H9 (cell line): ENCODE measurements at regions not wholly inside any gene's neighbourhood (a gene's known extent, or its start where the extent isn't known, plus 50 kb on each side); places are given as distances from the start of the nearest gene placed in this dataset.

Experiments used
- DNase-seq: peaks from one replicate; pipeline ENCODE4 v3.0.0-alpha.2; 2017
- H2AFZ ChIP-seq: one replicate; pipeline ENCODE4 v1.6.1; 2013; ENCODE audit warnings: mild to moderate bottlenecking, low read length, control low read depth, moderate library complexity
- H2AK5ac ChIP-seq: 2 replicates; pipeline ENCODE4 v1.6.1; 2013; ENCODE audit warnings: low read length, control low read depth, mixed read lengths; ENCODE audit not compliant: insufficient read length
- H2BK120ac ChIP-seq: one replicate; pipeline ENCODE4 v1.6.1; 2013; ENCODE audit warnings: low read depth, mild to moderate bottlenecking, low read length, control low read depth, inconsistent platforms; ENCODE audit not compliant: poor library complexity, severe bottlenecking
- H2BK12ac ChIP-seq: 2 replicates; pipeline ENCODE4 v1.6.1; 2013; ENCODE audit warnings: low read length, control low read depth, mixed read lengths, low read depth; ENCODE audit not compliant: insufficient read length
- H2BK15ac ChIP-seq: 2 replicates; pipeline ENCODE4 v1.6.1; 2013; ENCODE audit warnings: low read depth, low read length, control low read depth
- H2BK20ac ChIP-seq: one replicate; pipeline ENCODE4 v1.6.1; 2013; ENCODE audit warnings: low read depth, mild to moderate bottlenecking, low read length, control low read depth, inconsistent platforms; ENCODE audit not compliant: poor library complexity, severe bottlenecking
- H2BK5ac ChIP-seq: 2 replicates; pipeline ENCODE4 v1.6.1; 2013; ENCODE audit warnings: low read length, control low read depth, mixed read lengths; ENCODE audit not compliant: insufficient read length
- H3K14ac ChIP-seq: 2 replicates; pipeline ENCODE4 v1.6.1; 2013; ENCODE audit warnings: low read length, control low read depth; ENCODE audit not compliant: insufficient read depth
- H3K18ac ChIP-seq: 2 replicates; pipeline ENCODE4 v1.6.1; 2013; ENCODE audit warnings: low read depth, mild to moderate bottlenecking, mixed read lengths, low read length, control low read depth; ENCODE audit not compliant: insufficient read length
- H3K23ac ChIP-seq: 2 replicates; pipeline ENCODE4 v1.6.1; 2013; ENCODE audit warnings: low read length, control low read depth, mixed read lengths, low read depth; ENCODE audit not compliant: insufficient read length
- H3K23me2 ChIP-seq: 2 replicates; pipeline ENCODE4 v1.6.1; 2013; ENCODE audit warnings: low read depth, mild to moderate bottlenecking, mixed read lengths, low read length, control low read depth; ENCODE audit not compliant: insufficient read length, poor library complexity, severe bottlenecking
- H3K27ac ChIP-seq: 2 replicates; pipeline ENCODE4 v1.5.1; 2013; ENCODE audit warnings: low read length, control low read depth, mixed read lengths, low read depth; ENCODE audit not compliant: insufficient read length
- H3K27me3 ChIP-seq: 2 replicates; pipeline ENCODE4 v1.6.1; 2013; ENCODE audit warnings: low read length, control low read depth, inconsistent platforms; ENCODE audit not compliant: insufficient read depth
- H3K4ac ChIP-seq: 2 replicates; pipeline ENCODE4 v1.6.1; 2013; ENCODE audit warnings: low read depth, mild to moderate bottlenecking, control low read depth, inconsistent platforms, low read length, moderate library complexity
- H3K4me1 ChIP-seq: 2 replicates; pipeline ENCODE4 v1.6.1; 2013; ENCODE audit warnings: low read length, control low read depth, inconsistent platforms; ENCODE audit not compliant: insufficient read depth
- H3K4me2 ChIP-seq: 2 replicates; pipeline ENCODE4 v1.6.1; 2013; ENCODE audit warnings: low read length, control low read depth, mixed read lengths; ENCODE audit not compliant: insufficient read length, insufficient read depth
- H3K56ac ChIP-seq: 2 replicates; pipeline ENCODE4 v1.6.1; 2013; ENCODE audit warnings: low read depth, mild to moderate bottlenecking, mixed read lengths, low read length, control low read depth; ENCODE audit not compliant: insufficient read length
- H3K79me1 ChIP-seq: 2 replicates; pipeline ENCODE4 v1.6.1; 2013; ENCODE audit warnings: low read depth, mild to moderate bottlenecking, moderate library complexity, low read length, control low read depth, inconsistent platforms; ENCODE audit not compliant: insufficient read depth, poor library complexity, severe bottlenecking
- H3K79me2 ChIP-seq: 2 replicates; pipeline ENCODE4 v1.6.1; 2013; ENCODE audit warnings: low read length, control low read depth, inconsistent platforms; ENCODE audit not compliant: insufficient read depth
- H3K9ac ChIP-seq: 2 replicates; pipeline ENCODE4 v1.6.1; 2013; ENCODE audit warnings: low read length, control low read depth, mixed read lengths; ENCODE audit not compliant: insufficient read length; ENCODE audit errors: extremely low read depth
- H3K9me3 ChIP-seq: one replicate; pipeline ENCODE4 v1.6.1; 2013; ENCODE audit warnings: low read depth, low read length, inconsistent platforms; ENCODE audit not compliant: control insufficient read depth
- H3T11ph ChIP-seq: one replicate; pipeline ENCODE4 v1.6.1; 2013; ENCODE audit warnings: mild to moderate bottlenecking, low read length, control low read depth, inconsistent platforms
- H4K20me1 ChIP-seq: one replicate; pipeline ENCODE4 v1.6.1; 2013; ENCODE audit not compliant: control insufficient read depth, insufficient read length, insufficient read depth
- H4K5ac ChIP-seq: 2 replicates; pipeline ENCODE4 v1.6.1; 2013; ENCODE audit warnings: low read depth, mild to moderate bottlenecking, mixed read lengths, low read length, control low read depth; ENCODE audit not compliant: insufficient read length
- H4K8ac ChIP-seq: replicated peaks from 2 replicates; pipeline ENCODE4 v1.6.1; 2013; ENCODE audit warnings: low read length, control low read depth, mixed read lengths, low read depth; ENCODE audit not compliant: insufficient read length
- H4K91ac ChIP-seq: 2 replicates; pipeline ENCODE4 v1.6.1; 2013; ENCODE audit warnings: low read depth, mild to moderate bottlenecking, moderate library complexity, mixed read lengths, low read length, control low read depth; ENCODE audit not compliant: insufficient read length
- H3K27ac Mint-ChIP-seq, 3 experiments: 2 replicates in 2 of 3; 3 replicates in 1 of 3; pipeline ENCODE4 v1.8.0; 2020 to 2021; ENCODE audit warnings: mixed read lengths in 3 of 3, mild to moderate bottlenecking in 1 of 3, moderate library complexity in 1 of 3
- H3K27me3 Mint-ChIP-seq: 2 replicates; pipeline ENCODE4 v1.8.0; 2021; ENCODE audit warnings: low read depth, mild to moderate bottlenecking, moderate library complexity, mixed read lengths
- H3K36me3 Mint-ChIP-seq, 3 experiments: 2 replicates in 2 of 3; 3 replicates in 1 of 3; pipeline ENCODE4 v1.8.0; 2020 to 2021; ENCODE audit warnings: low read depth in 3 of 3, mixed read lengths in 3 of 3; ENCODE audit not compliant: insufficient read depth in 1 of 3
- H3K4me1 Mint-ChIP-seq, 2 experiments: 2 replicates each; pipeline ENCODE4 v1.8.0; 2020; ENCODE audit warnings: mixed read lengths in 2 of 2
- H3K4me3 Mint-ChIP-seq, 2 experiments: 2 replicates in 1 of 2; 3 replicates in 1 of 2; pipeline ENCODE4 v1.8.0; 2020 to 2021; ENCODE audit warnings: mild to moderate bottlenecking in 2 of 2, mixed read lengths in 2 of 2, moderate library complexity in 1 of 2
- H3K9me3 Mint-ChIP-seq, 2 experiments: 2 replicates in 1 of 2; 3 replicates in 1 of 2; pipeline ENCODE4 v1.8.0; 2020; ENCODE audit warnings: mild to moderate bottlenecking in 2 of 2, mixed read lengths in 2 of 2, moderate library complexity in 1 of 2
- WGBS: extraction: QIAGEN DNeasy Blood & Tissue Kit; methylation state at CpG from one replicate; pipeline ENCODE4 v1.1.7; 2013; ENCODE audit warnings: missing lambda C conversion rate, low lambda C conversion rate, mixed read lengths; ENCODE audit not compliant: insufficient read length; ENCODE audit errors: extremely low coverage; 5-methylcytosine and 5-hydroxymethylcytosine counted together
- TF ChIP-seq, protein P1 (sequence below): fragments of 200-600 bp; sonication (generic); conservative IDR thresholded peaks from 3 replicates; pipeline ENCODE4 v1.8.0; 2021; ENCODE audit warnings: antibody characterized with exemption, mild to moderate bottlenecking

DNA sequence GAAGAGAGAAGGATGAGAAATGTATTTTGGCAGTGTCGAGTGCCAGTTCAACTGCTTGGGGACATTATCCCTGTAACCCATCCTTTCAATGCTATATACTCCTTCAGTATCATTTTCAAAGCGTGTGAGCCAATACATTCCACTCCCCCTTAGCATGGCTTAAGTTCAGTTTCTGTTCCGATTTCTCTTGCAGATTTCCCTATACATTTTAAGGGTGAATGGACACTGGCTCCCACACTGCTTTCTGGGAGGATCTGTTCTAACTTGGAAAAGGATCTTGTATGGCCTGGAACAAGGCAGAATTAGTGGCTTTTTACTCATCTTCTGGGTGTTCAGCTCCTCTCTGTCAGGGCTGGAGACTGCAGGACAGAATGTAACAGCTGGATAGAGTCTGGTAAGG is 333.8 kb downstream of the HAPSTR1 start:
- no CpG with 5 or more reads among the region's 3 CpGs for WGBS
- no peaks in the 10 kb centered on the region for H3K79me2 ChIP-seq
- no peak overlapping the region for H3K27ac Mint-ChIP-seq

More for the DNA sequence above, 333.8 kb downstream of the HAPSTR1 start:
- Histone ChIP-seq H3K4ac (no peak overlapping the region), H2BK120ac (no peak overlapping the region), H2BK20ac (no peak overlapping the region), H2BK15ac (no peak overlapping the region), H4K5ac (no peak overlapping the region), H3K79me1 (no peaks in the 10 kb centered on the region), H2BK12ac (no peak overlapping the region), H3K56ac (no peak overlapping the region), H3K18ac (no peak overlapping the region), H4K20me1 (no peaks in the 10 kb centered on the region), H3K9ac (no peak overlapping the region), H3K27me3 (no peaks in the 10 kb centered on the region), H3K27ac (no peak overlapping the region), H3K14ac (no peak overlapping the region), H3K23me2 (no peaks in the 10 kb centered on the region), H2AK5ac (no peak overlapping the region), H2AFZ (no peak overlapping the region), H3K4me2 (no peak overlapping the region), H4K91ac (no peak overlapping the region), H4K8ac (no peak overlapping the region), H3T11ph (no peak overlapping the region), H3K4me1 (no peaks in the 10 kb centered on the region), H2BK5ac (no peak overlapping the region), H3K23ac (no peak overlapping the region), H3K9me3 (no peaks in the 10 kb centered on the region)
- Mint-ChIP-seq H3K4me3 (no peak overlapping the region), H3K27me3 (no peaks in the 10 kb centered on the region; the same call in none of the 2 replicates), H3K9me3 (no peaks in the 10 kb centered on the region), H3K4me1 (peaks cover 2 to 5% of the 10 kb centered on the region in 2 experiments), H3K36me3 (no peaks in the 10 kb centered on the region; a peak in 1 of 7 replicates)
- no peak for DNase-seq
- TF ChIP-seq, protein P1, sequence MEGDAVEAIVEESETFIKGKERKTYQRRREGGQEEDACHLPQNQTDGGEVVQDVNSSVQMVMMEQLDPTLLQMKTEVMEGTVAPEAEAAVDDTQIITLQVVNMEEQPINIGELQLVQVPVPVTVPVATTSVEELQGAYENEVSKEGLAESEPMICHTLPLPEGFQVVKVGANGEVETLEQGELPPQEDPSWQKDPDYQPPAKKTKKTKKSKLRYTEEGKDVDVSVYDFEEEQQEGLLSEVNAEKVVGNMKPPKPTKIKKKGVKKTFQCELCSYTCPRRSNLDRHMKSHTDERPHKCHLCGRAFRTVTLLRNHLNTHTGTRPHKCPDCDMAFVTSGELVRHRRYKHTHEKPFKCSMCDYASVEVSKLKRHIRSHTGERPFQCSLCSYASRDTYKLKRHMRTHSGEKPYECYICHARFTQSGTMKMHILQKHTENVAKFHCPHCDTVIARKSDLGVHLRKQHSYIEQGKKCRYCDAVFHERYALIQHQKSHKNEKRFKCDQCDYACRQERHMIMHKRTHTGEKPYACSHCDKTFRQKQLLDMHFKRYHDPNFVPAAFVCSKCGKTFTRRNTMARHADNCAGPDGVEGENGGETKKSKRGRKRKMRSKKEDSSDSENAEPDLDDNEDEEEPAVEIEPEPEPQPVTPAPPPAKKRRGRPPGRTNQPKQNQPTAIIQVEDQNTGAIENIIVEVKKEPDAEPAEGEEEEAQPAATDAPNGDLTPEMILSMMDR = no peak
